HG02610 (cell line): ENCODE measurements at regions not wholly inside any gene's neighbourhood (a gene's known extent, or its start where the extent isn't known, plus 50 kb on each side); places are given as distances from the start of the nearest gene placed in this dataset.

Source experiments
- ATAC-seq: cut with Tn5 transposase; IDR thresholded peaks from one replicate; pipeline ENCODE4 v1.9.1; 2021; ENCODE audit warnings: mild to moderate bottlenecking, moderate library complexity; ENCODE audit not compliant: unreplicated experiment

- ATAC-seq, result no peak
Observed at GRCh38 chr3:101172516-101172915, 147.9 kb downstream of the IMPG2 start.

DNA sequence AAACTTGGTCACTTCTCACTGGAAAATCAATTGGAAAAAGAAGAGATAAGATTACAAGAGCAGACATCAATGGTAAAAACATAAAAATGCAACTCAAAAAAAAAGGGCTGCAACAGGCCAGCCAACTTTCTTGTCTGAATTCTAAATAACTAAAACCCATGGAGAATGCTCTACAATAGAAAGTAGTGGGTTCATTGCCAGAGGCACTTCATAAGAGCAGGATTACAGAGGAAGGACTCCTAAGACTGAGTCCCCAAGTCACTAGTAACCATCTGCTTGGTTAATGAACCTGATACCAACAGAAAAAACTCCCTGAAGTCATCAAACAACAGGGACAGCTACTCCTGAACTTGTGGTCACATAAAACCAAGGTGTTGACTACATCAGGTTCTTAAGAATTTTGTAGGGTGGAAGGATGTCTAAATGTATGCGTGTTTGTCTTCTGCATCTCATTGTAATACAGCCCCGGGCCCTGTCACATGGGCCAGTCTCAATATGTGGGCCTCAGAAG lies 148.6 kb downstream of the IMPG2 start:
- peak; percentile 57 for ATAC-seq

DNA sequence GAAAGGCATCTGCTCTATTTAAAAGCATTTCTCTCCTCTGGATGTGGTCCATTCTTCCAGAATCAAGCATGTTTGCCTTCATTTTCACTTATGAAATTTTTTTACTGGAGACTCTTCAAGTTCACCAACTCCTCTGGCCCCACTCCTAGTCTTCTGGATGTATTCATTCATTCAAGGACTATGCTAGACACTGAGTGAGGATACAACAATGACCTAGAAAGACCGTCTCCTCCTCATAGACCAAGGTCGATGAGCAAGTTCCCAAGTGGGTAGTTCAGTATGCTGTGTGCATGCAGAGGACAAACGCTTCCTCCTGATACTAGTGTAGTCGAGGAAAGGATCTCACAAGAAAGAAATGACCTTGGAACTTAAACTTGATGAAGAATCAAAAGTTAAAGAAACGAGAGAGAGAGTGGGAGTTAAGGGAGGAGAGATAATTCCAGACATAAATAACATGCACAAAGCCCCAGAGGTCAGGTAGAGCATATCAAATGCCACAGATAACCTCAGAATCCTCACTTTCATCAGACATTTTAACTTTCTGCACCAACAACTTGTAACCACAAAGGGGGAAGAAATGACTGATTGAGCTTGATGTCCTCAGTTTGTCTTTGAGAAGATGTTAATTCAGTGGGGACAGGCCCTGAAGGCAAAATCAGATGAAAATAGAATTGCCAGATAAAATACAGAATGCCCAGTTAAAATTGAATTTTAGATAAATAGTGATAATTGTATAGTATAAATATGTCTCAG lies 149.4 kb downstream of the IMPG2 start:
- peak; percentile 51 for ATAC-seq

GRCh38 chr3:101170062-101170771 lies 150.2 kb downstream of the IMPG2 start:
- no peak for ATAC-seq

DNA sequence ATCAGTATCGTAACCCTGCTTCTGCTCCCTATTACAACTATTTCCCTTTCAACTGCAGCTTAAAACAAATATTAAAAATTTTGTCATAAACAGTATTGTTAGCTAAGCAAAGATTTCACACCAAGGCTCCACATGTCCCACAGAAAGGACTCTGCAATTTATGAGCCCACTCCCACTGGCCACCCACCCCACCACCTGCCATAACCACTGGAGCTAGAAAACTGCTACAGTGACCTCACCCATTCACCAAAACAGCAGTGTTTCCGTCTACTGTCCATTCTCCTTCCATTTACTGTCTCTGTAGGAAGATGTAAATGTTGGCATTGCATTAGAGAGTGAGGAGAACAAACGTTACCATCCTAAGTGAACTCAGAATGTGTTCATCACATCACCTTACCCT lies 150.9 kb downstream of the IMPG2 start:
- no peak for ATAC-seq

GRCh38 chr3:101167376-101167775 lies 153.0 kb downstream of the IMPG2 start:
- ATAC-seq, result no peak

DNA sequence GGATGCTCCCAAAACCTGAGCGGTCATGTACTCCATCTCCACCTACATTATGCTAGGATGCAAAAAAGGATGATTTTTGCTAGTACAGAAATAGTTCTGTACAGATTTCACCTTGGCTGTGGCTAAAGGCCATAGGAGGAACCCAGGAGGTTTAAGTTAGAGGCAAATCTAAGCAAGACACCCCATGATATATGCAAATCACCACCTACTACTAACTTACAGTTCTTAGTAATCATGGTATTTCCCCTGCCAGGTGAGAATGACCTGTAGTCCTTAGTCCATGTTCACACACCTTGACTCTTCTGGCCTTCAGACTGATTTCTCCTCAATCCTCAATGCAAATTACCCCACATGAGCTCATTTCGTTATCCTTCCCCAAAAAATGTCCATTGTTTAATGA lies 154.2 kb downstream of the IMPG2 start:
- no peak for ATAC-seq

- no peak for ATAC-seq
Observed at GRCh38 chr3:101163554-101163953, 156.8 kb downstream of the IMPG2 start.

DNA sequence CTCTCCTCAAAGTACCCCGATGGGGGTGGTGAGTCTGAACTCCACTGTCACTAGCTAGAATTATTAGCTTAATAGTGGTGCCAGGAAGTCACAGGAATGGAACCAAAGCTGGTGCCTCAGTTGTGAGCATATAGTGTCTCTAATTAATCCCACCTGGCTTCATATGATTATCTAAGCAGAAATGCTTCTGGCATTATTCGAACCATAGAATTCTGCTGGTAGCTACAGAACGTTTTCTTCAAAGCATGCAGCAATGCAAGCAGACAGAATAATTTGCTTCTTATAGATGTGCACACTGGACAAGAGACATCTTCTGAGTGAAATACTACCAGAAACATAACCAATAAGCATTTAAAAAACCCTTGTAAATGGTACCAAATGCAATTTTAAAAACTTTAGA lies 160.9 kb downstream of the IMPG2 start:
- ATAC-seq, result no peak

- no peak for ATAC-seq
Observed at GRCh38 chr3:101158374-101158773, 162.0 kb downstream of the IMPG2 start.

GRCh38 chr3:101156787-101157345 lies 163.5 kb downstream of the IMPG2 start:
- no peak for ATAC-seq

DNA sequence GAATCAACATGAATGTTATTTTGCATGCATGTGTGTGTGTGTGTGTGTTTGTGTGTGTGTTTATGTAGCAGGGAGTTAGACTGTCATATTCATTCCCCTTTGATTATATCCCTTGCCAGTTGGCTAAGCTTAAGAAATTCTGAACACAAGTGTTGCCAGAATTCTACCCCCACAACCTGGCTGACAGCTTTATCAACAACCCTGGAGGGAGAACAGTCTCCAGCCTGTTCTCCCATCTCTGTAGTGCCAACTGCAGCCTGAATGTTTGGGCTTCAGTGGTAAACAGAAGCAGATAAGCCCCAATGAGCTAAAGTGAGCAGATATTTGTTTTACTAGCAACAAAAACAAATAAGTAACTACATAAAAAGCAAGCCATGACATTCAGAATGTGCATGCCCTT lies 162.6 kb upstream of the ABI3BP start:
- no peak for ATAC-seq

GRCh38 chr3:101154401-101154800 lies 161.2 kb upstream of the ABI3BP start:
- ATAC-seq, result no peak

GRCh38 chr3:101151286-101151913 lies 158.2 kb upstream of the ABI3BP start:
- ATAC-seq, result no peak

DNA sequence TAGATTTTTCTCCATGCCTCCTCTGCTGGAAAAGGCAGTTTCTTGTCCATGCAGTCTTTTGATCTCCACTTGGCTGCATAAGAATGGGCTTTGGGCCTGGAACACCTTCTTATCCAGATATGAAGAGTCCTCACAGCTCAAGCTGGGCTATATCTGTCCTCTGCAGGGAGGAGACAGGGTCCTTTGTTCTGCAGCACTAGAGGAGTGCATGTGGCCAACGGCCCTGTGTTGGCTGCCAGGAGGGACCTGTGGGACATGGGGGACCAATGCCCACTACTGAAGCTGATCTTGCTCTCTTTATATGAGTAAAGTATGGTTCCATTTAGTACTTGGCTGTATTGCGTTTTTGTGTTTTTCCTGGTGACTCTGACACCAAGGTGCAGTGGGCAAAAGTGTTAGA lies 157.3 kb upstream of the ABI3BP start:
- no peak for ATAC-seq

- ATAC-seq, result no peak
Observed at GRCh38 chr3:101149707-101150106, 156.5 kb upstream of the ABI3BP start.

- ATAC-seq, result no peak
Observed at GRCh38 chr3:101149251-101149650, 156.0 kb upstream of the ABI3BP start.

- ATAC-seq, result no peak
Observed at GRCh38 chr3:101148001-101148400, 154.8 kb upstream of the ABI3BP start.

- ATAC-seq, result no peak
Observed at GRCh38 chr3:101146946-101147345, 153.7 kb upstream of the ABI3BP start.

GRCh38 chr3:101144105-101144504 lies 150.9 kb upstream of the ABI3BP start:
- ATAC-seq, result no peak

DNA sequence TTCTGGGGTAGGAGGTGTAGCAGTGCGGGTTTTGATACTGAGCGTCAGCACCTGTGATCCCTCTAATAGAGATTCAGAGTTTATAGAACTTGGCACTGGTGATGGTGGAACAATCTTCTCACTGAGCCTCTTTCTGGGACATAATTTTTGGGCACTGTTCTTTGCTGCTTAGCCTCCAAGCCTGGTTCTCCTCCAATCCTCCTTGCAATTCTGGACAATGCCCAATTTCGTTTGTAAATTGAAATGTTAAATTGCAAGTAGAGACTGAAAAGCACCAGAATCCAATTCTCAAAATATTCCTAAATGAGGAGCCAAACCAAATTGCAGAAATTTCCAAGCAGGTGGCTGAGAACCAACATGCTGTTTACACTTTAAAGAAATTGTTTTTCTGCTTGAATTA lies 149.8 kb upstream of the ABI3BP start:
- ATAC-seq, result no peak

GRCh38 chr3:101142160-101142559 lies 148.9 kb upstream of the ABI3BP start:
- ATAC-seq, result no peak
